ENCODE measurements at regions not wholly inside any gene's neighbourhood (a gene's known extent, or its start where the extent isn't known, plus 50 kb on each side); places are given as distances from the start of the nearest gene placed in this dataset.

GRCh38 chr11:70725739-70726138 is 327.4 kb downstream of the CTTN start:
- no peak for DNase-seq (ENCODE audit: low spot score)

GRCh38 chr11:70727021-70727420 is 328.7 kb downstream of the CTTN start:
- no peak for DNase-seq (ENCODE audit: low spot score)

DNA sequence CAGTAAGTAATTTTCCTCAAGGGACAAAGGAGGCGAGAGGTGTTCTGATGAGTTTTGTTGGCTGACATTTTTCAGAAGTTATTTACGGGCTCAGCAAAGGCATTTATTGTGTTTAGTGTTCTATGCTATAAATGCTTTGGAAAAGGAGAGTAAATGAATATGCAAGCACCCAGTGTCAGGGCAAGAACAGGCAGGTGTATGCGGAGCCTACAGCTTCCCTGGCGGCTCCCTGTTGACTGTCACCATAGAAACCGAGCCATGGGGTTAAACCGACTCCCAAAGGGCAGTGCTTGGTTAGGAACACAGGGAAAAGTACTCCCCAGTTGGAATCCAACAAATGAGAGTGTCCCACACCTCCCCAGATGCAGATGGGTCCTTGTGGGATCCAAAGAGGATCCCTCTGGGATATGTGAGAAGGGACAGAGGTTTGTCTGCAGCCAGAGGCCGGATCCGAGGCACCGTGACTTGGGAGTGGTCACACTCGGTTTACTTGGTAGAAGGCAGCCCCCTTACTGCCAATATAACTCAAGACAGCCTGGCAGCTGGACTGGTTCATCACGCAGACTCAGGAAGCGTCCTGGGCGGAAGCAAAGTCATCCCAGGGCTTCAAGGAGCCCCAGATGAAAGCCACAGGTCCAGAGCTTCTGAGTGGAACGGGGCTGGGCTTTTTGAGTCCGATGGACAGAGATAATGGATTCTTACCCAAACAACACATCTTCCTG is 329.7 kb downstream of the CTTN start:
- DNase-seq (ENCODE audit: low spot score) = no peak

- no peak for DNase-seq (ENCODE audit: low spot score)
Measured at GRCh38 chr11:70729949-70730348, 331.6 kb downstream of the CTTN start.

DNA sequence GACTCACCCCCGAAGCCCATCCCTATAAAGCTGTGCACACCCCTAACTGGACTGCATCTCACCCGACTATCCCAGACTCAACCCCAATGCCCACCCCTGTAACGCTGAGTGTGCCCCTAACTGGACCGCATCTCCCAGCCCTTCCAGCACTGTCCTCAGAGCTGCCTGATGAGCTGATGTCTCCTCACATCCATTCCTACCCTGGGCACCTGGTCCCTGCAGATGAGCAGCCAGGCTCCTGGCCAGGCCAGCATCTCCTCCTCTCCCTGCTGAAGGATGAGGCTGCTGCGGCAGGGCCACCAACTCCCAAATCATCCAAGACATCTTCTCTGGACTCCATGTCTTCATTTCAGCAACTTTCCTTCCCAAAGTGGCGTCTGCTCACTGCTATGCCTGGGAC is 332.1 kb downstream of the CTTN start:
- no peak for DNase-seq (ENCODE audit: low spot score)

DNA sequence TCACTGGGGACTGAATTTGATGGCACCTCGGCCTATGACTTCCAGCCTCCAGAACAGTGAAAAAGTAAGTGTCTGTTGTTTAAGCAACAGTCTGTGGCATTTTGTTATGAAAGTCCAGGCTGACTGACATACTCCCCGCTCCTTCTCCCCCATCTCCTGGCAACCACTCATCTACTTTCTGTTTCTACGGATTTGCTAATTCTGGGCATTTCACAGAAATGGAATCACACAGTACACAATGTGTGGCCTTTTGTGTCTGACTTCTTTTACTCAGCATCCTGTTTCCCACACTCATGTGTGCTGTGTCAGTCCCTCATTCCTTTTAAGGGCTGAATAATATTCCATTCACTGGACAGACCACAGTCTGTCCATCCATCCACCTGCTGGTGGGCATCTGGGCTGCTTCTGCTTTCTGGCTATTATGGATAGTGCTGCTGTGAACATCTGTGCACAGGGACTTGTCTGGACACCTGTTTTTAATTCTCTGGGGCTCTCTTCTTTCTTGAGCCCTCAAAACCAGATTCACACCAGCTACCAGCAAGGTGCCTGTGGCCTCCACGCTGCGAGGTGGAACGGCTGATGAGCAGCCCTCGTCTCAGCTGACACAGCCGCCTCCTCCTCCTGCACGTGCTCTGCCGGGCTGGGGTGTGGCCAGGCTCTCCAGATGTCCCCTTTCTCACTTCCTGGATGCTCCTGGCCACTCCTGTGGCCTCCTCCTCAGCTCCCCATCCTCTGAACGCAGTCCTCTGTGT is 333.1 kb downstream of the CTTN start:
- no peak for DNase-seq (ENCODE audit: low spot score)

DNA sequence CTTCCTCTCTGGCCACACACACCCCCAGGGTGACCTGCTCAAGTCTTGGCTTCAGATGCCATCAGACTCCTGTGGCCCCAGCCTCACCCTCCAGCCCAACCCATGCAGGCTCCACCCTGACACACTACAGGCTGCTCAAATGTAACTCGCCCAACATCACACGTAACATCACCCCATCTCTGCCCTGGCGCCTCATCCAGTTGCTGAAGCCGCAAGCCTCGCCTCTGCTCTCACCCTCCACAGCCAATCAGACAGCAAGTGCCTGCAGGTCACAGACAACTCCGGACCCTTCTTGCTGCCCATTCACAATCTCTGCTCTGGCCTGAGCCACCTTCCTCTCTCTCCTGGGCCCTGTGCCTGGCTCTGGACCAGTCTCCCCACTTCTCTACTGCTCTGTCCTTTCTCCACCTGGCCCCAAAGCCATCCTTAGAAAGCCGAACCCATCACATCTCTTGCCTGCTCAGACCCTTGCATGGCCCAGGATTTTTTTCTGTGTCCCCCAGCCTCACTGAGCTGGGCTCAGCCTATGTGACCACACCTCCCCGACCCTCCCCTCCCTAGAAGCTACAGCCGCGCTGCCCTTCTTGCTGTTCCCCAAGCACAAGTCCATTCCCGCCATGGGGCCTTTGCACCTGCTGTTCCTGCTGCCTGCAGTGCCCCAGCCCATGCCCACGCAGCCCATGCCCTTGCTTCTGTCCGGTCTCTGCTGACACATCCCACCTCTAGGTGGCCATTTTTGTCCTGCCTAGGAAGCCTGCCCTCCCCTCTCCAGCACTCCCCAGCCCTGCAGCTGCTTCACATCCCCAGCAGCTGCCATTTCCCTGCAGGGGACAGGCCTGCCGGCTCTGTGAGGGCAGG is 333.9 kb downstream of the CTTN start:
- no peak for DNase-seq (ENCODE audit: low spot score)

- DNase-seq (ENCODE audit: low spot score) = no peak
Measured at GRCh38 chr11:70732881-70733196, 334.5 kb downstream of the CTTN start.

- DNase-seq (ENCODE audit: low spot score) = no peak
Measured at GRCh38 chr11:70733327-70734325, 335.3 kb downstream of the CTTN start.

DNA sequence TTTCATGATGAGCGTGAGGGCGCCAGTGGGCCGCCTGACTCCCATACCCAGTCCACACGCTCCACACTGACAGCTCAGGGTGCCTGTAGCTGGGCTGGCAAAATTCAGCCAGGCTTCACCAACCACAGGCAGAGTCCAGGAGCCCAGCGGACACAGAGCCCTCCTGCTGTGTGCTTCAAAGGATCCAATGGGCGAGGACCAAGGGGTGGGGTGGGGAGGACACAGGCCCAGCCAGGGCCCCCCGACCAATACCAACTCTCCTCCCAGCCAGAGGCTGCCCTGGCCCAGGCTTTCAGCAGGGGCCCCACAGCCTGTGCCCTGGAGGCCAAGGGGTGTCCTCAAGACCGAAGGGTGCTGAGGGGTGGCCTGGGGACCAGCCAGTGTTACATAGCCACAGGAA is 336.1 kb downstream of the CTTN start:
- no peak for DNase-seq (ENCODE audit: low spot score)

DNA sequence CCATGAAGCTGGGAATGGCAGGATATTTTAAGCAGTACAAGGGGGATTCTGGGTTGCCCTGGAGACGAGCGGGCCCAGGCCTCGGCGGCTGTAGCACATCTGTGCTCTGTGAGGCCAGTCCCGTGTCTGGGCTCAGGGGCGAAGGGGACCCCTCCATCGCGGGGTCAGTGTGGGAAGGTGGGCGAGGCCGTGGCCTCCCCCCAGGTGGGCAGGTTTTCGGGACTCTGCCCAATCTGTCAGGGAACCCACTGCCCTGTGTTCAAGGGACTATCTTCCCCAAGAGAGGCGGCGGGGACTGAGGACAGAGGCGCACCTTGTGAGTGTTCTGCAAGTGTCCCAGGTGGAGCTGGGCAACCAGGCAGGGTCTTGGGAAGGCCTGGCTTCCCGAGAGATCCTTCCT is 336.6 kb downstream of the CTTN start:
- DNase-seq (ENCODE audit: low spot score) = no peak

DNA sequence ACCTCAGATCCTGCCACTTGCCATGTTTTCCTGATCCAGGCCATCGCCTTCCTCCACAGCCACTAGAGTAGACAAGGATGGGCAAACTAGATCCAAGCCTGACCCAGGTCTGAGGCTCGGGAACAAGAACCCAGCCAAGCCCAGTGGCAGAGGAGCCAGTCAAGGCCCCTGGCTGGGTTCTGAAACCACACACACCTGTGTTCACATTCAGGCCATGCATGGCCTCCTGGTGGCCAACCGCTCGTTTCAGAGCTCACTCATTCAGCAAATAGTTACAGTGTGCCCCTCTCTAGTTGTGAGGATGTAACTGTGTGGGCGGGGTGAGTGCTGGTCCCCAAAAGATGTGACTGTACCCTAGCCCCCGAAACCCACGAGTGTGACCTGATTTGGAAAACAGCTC is 337.6 kb downstream of the CTTN start:
- no peak for DNase-seq (ENCODE audit: low spot score)

DNA sequence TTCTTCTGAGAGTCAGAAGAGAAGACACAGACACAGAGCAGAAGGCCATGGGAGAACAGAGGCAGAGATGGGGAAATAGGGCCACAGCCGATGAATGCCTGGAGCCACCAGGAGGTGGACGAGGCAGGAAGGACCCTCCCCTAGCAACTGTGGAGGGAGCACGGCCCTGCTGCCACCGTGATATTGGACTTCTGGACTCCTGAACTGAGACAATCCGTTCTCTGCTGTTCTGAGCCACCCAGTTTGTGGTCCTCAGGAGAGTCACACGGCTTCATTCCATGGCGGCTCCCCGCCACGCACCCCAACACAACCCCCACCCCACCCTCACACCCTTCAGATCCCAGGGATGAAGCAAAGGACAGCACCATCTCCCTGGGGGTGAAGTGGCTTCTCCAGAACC is 338.1 kb downstream of the CTTN start:
- DNase-seq (ENCODE audit: low spot score) = no peak

- no peak for DNase-seq (ENCODE audit: low spot score)
Measured at GRCh38 chr11:70736937-70737640, 338.8 kb downstream of the CTTN start.

GRCh38 chr11:70737816-70738630 is 339.7 kb downstream of the CTTN start:
- no peak for DNase-seq (ENCODE audit: low spot score)

DNA sequence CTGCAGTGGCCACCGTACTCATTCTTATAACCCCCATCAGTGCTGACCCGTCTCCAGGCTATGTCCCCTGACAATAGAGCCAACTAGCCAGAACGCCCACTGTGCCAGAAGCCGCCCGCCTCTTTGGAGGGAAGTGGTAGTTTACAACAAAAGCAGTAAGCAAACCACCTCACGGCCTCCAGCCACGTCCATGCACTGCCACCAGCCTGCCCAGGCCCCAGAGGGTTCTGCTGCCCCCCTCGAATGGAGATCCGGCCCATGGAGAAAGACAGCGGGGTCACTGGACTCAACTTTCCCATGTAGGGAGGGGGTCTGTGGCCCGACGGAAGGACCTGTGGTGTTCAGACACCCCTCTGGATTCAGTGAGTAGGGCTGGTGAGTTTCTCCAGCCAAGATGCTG is 340.3 kb downstream of the CTTN start:
- DNase-seq (ENCODE audit: low spot score) = no peak

DNA sequence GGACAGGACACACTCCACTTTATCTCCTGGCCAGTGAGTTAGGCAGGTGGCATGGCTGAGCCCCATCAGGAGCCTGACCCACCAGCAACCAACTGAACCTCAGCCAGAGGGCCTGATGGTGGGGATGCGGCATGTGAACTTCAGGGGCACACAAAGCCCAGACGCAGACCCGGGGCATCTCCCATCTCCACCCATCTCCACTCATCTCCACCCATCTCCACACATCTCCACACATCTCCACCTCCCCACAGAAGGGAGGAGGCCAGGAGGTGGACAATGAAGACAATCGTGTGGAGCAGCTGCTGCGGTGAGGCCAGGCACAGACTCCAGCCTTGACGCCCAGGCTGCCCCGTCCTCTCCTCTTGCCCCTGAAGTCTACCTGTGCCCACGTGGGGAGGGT is 340.8 kb downstream of the CTTN start:
- no peak for DNase-seq (ENCODE audit: low spot score)

DNA sequence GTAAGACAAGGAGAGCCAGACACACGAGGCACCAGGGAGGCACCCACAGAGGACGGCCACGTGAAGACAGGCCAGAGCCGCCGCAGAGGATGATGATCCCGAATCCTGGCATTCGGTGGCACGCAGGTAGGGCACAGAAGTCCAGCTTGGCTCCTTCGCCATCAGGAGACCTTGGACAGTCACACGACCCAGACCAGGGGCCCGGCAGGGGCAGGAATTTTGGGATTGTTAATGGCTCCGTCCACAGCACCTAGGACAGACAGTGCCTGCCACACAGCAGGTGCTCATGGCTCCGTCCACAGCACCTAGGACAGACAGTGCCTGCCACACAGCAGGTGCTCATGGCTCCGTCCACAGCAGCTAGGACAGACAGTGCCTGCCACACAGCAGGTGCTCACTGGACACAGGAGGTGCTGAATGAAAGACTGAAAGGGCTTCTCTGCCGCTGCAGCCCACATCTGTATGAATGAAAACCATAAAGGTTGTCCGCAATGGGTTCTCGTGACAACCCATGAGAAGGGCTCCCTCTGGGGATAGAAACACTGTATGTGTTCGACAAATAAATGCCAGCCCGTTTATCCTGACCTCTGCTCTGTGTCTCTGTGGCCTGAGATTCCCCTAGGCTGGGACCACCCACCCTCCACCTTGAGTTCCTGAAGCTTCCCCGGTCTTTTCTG is 341.6 kb downstream of the CTTN start:
- no peak for DNase-seq (ENCODE audit: low spot score)

DNA sequence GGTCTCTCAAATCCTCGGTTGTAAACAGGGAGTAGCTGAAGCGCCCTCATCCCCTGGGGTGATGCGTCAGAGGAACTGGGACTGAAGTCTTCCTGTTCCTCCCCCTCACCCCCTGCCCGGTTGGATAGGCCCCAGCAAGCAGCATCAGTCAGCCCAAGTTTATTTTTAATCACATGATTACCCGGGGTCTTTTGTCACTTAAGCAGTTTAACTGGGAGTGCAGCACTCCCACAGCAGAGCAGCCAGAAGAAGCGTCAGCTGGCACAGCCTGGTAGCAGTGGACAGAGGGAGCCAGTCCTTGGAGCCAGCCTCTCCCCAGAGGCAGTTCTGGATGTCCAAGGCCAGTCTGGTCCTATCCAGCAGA is 342.1 kb downstream of the CTTN start:
- no peak for DNase-seq (ENCODE audit: low spot score)

DNA sequence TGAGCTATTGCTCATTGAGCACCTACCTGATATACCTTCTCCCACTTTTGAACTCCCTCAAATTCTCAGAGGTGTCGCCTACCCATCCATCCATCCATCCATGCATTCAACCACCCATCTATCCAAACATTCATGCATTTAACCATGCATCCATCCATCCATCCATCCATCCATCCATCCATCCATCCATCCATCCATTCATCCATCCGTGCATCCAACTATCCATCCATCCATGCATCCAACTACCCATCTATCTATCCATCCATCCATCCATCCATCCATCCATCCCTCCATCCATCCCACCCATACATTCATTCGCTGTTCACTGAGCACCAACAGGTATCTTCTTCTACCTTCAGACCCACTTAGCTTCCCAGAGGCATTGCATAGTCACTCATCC is 342.8 kb downstream of the CTTN start:
- DNase-seq (ENCODE audit: low spot score) = no peak

All from AG20443 (cell line).